Small intestine (tissue), 7 donors: ENCODE measurements at regions not wholly inside any gene's neighbourhood (a gene's known extent, or its start where the extent isn't known, plus 50 kb on each side); places are given as distances from the start of the nearest gene placed in this dataset.
"Not testable (repeated sequence)": the region's sequence is repeated elsewhere in the genome, so short reads cannot be mapped to it uniquely, and the experiment has no call there.

ENCODE experiments used
- DNase-seq, 2 donors: peaks; one replicate each; pipeline versions ENCODE4 v3.0.0 to v3.0.0-alpha.2; 2013
- FAIRE-seq: peaks from 2 replicates; lab custom pipeline; 2012; peaks lifted over from hg19 to GRCh38; lab: Jason Lieb, UNC
- H3K27ac ChIP-seq, 3 donors: one replicate each; pipeline ENCODE4 v1.5.1; 2013; ENCODE audit warnings: low read length in 2 of 3, mild to moderate bottlenecking in 2 of 3, control low read depth in 1 of 3, inconsistent platforms in 1 of 3, low read depth in 1 of 3, moderate library complexity in 1 of 3
- H3K27me3 ChIP-seq, 3 donors: one replicate each; pipeline ENCODE4 v1.6.1; 2013; ENCODE audit warnings: low read length in 3 of 3, inconsistent platforms in 1 of 3; ENCODE audit not compliant: control insufficient read depth in 3 of 3, insufficient read depth in 3 of 3
- H3K36me3 ChIP-seq, 3 donors: one replicate each; pipeline ENCODE4 v1.6.1; 2013; ENCODE audit warnings: low read length in 3 of 3, inconsistent platforms in 1 of 3, low read depth in 1 of 3, mild to moderate bottlenecking in 1 of 3, moderate library complexity in 1 of 3; ENCODE audit not compliant: control insufficient read depth in 3 of 3, insufficient read depth in 2 of 3
- H3K4me1 ChIP-seq, 3 donors: one replicate each; pipeline ENCODE4 v1.6.1; 2013; ENCODE audit warnings: low read length in 2 of 3, inconsistent platforms in 1 of 3, low read depth in 1 of 3, mild to moderate bottlenecking in 1 of 3, moderate library complexity in 1 of 3; ENCODE audit not compliant: control insufficient read depth in 3 of 3, insufficient read depth in 2 of 3
- H3K4me3 ChIP-seq, 3 donors: one replicate each; pipeline ENCODE4 v1.5.1; 2013; ENCODE audit warnings: low read length in 3 of 3, control low read depth in 1 of 3, inconsistent platforms in 1 of 3, low read depth in 1 of 3, mild to moderate bottlenecking in 1 of 3, moderate library complexity in 1 of 3
- H3K9me3 ChIP-seq, 2 donors: one replicate each; pipeline ENCODE4 v1.6.1; 2013; ENCODE audit warnings: low read depth in 1 of 2, low read length in 1 of 2; ENCODE audit not compliant: control insufficient read depth in 2 of 2, insufficient read depth in 1 of 2
- WGBS, 3 donors: extraction: QIAGEN DNeasy Blood & Tissue Kit; methylation state at CpG; one replicate each; pipeline ENCODE4 v1.1.7; 2013; 5-methylcytosine and 5-hydroxymethylcytosine counted together
- donor health status: healthy with polysubstance abuse.
- donor health status: control.
- donor health status: control.
- donor health status: Bipolar disorder and iron deficiency.
- donor health status: healthy.

- not testable (repeated sequence) for H3K36me3 ChIP-seq, H3K27me3 ChIP-seq, H3K9me3 ChIP-seq, FAIRE-seq, H3K4me3 ChIP-seq, H3K27ac ChIP-seq, DNase-seq, H3K4me1 ChIP-seq
- no CpG with 5 or more reads among the region's 2 CpGs for WGBS, 3 donors
Measured at GRCh38 chr9:67349424-67349759, 357.0 kb upstream of the SPATA31A3 start.

- not testable (repeated sequence) for FAIRE-seq, H3K4me1 ChIP-seq, H3K4me3 ChIP-seq, H3K36me3 ChIP-seq, H3K27ac ChIP-seq, H3K27me3 ChIP-seq, H3K9me3 ChIP-seq, DNase-seq
- WGBS, 3 donors = no CpG with 5 or more reads among the region's 2 CpGs
Measured at GRCh38 chr9:67348562-67349423, 356.4 kb upstream of the SPATA31A3 start.

- H3K4me1 ChIP-seq, FAIRE-seq, H3K4me3 ChIP-seq, H3K27me3 ChIP-seq, H3K27ac ChIP-seq, H3K9me3 ChIP-seq, H3K36me3 ChIP-seq, DNase-seq: not testable (repeated sequence)
- 100% methylated on average over 1 of the region's 4 CpGs; no CpG with 5 or more reads in 2 of the 3 donors for WGBS, 3 donors
Measured at GRCh38 chr9:67348094-67348493, 355.7 kb upstream of the SPATA31A3 start.

- not testable (repeated sequence) for DNase-seq, H3K4me3 ChIP-seq, H3K27me3 ChIP-seq, H3K4me1 ChIP-seq, FAIRE-seq, H3K27ac ChIP-seq, H3K36me3 ChIP-seq, H3K9me3 ChIP-seq
- WGBS, 3 donors = no CpG with 5 or more reads among the region's 7 CpGs
Measured at GRCh38 chr9:67339216-67339615, 346.9 kb upstream of the SPATA31A3 start.

- not testable (repeated sequence) for DNase-seq, H3K27ac ChIP-seq, H3K9me3 ChIP-seq, H3K36me3 ChIP-seq, H3K4me3 ChIP-seq, H3K27me3 ChIP-seq, FAIRE-seq, H3K4me1 ChIP-seq
- WGBS, 3 donors = 94 to 97% methylated on average over 5 of the region's 12 CpGs; no CpG with 5 or more reads in 1 of the 3 donors
Measured at GRCh38 chr9:67338201-67338600, 345.9 kb upstream of the SPATA31A3 start.

- not testable (repeated sequence) for DNase-seq, H3K36me3 ChIP-seq, FAIRE-seq, H3K4me3 ChIP-seq, H3K27me3 ChIP-seq, H3K4me1 ChIP-seq, H3K9me3 ChIP-seq, H3K27ac ChIP-seq
- no CpG with 5 or more reads among the region's 9 CpGs for WGBS, 3 donors
Measured at GRCh38 chr9:67334727-67335572, 342.6 kb upstream of the SPATA31A3 start.

GRCh38 chr9:67331634-67332033 is 339.3 kb upstream of the SPATA31A3 start:
- not testable (repeated sequence) for H3K27ac ChIP-seq, FAIRE-seq, H3K36me3 ChIP-seq, H3K4me1 ChIP-seq, H3K4me3 ChIP-seq, H3K27me3 ChIP-seq, DNase-seq, H3K9me3 ChIP-seq
- WGBS, 3 donors = no CpG with 5 or more reads among the region's 2 CpGs

- FAIRE-seq, H3K4me3 ChIP-seq, H3K36me3 ChIP-seq, H3K4me1 ChIP-seq, DNase-seq, H3K9me3 ChIP-seq, H3K27me3 ChIP-seq, H3K27ac ChIP-seq: not testable (repeated sequence)
- WGBS, 3 donors = no CpG with 5 or more reads among the region's 2 CpGs
Measured at GRCh38 chr9:67313409-67313808, 321.1 kb upstream of the SPATA31A3 start.
